B cell (primary cell): ENCODE measurements at regions not wholly inside any gene's neighbourhood (a gene's known extent, or its start where the extent isn't known, plus 50 kb on each side); places are given as distances from the start of the nearest gene placed in this dataset.

Experiments
- ATAC-seq: fragments of 200-7000 bp; cut with Tn5 transposase; one replicate; pipeline ENCODE4 v1.10.0; 2021; ENCODE audit warnings: low read depth, mild to moderate bottlenecking, moderate number of reproducible peaks, moderate library complexity
- CTCF ChIA-PET: fragments of 350-600 bp; sonication (Branson Sonifier 250); formaldehyde crosslinking; loops from one replicate; lab custom pipeline; 2021; ENCODE audit warnings: antibody characterized with exemption, inconsistent platforms; lab: Charles Lee
- POLR2A ChIA-PET: fragments of 350-600 bp; sonication (Branson Sonifier 250); formaldehyde crosslinking; loops from one replicate; lab custom pipeline; 2021; ENCODE audit warnings: antibody characterized with exemption; lab: Charles Lee
- DNase-seq: peaks from one replicate; pipeline ENCODE4 v3.0.0; 2013
- H2AFZ ChIP-seq: 2 replicates; pipeline ENCODE4 v1.6.1; 2012; ENCODE audit warnings: mild to moderate bottlenecking, low read depth, low read length; ENCODE audit not compliant: insufficient read depth, poor library complexity, severe bottlenecking
- H3K27ac ChIP-seq, 2 donors: 1 replicate in 1 of 2; 2 replicates in 1 of 2; pipeline ENCODE4 v1.5.1; 2012 to 2013; ENCODE audit warnings: low read length in 2 of 2, mild to moderate bottlenecking in 2 of 2, moderate library complexity in 1 of 2
- H3K27me3 ChIP-seq, 4 experiments: fragments of 200-600 bp in 1 of 4; sonication (generic) in 1 of 4; replicated peaks in 1 of 4; 1 replicate in 2 of 4; 2 replicates in 2 of 4; pipeline versions ENCODE4 v1.6.1 to v1.7.0; 2013 to 2016; ENCODE audit warnings: low read length in 3 of 4, mild to moderate bottlenecking in 2 of 4, mixed read lengths in 1 of 4, moderate library complexity in 1 of 4; ENCODE audit not compliant: insufficient read depth in 4 of 4, control insufficient read depth in 3 of 4; ENCODE audit errors: control extremely low read depth in 1 of 4
- H3K36me3 ChIP-seq, 2 experiments: replicated peaks in 1 of 2; 1 replicate in 1 of 2; 2 replicates in 1 of 2; pipeline versions ENCODE4 v1.6.1 to v1.7.1; 2013; ENCODE audit warnings: low read length in 1 of 2; ENCODE audit not compliant: insufficient read depth in 2 of 2, control insufficient read depth in 1 of 2; ENCODE audit errors: control extremely low read depth in 1 of 2, extremely low read depth in 1 of 2
- H3K4me1 ChIP-seq, 2 donors: fragments of 200-600 bp in 1 of 2; sonication (generic) in 1 of 2; 1 replicate in 1 of 2; 2 replicates in 1 of 2; pipeline versions ENCODE4 v1.5.1 to v1.6.1; 2013 to 2017; ENCODE audit warnings: low read length in 2 of 2; ENCODE audit not compliant: control insufficient read depth in 2 of 2, insufficient read depth in 2 of 2
- H3K4me2 ChIP-seq: replicated peaks from 2 replicates; pipeline ENCODE3; 2012; ENCODE audit warnings: mild to moderate bottlenecking, low read depth, low read length; ENCODE audit not compliant: poor library complexity, severe bottlenecking
- H3K4me3 ChIP-seq, 5 experiments: fragments of 200-600 bp in 1 of 5; sonication (generic) in 1 of 5; 1 replicate in 3 of 5; 2 replicates in 2 of 5; pipeline versions ENCODE4 v1.5.1 to v1.7.0; 2011 to 2016; ENCODE audit warnings: low read length in 4 of 5, mild to moderate bottlenecking in 4 of 5, low read depth in 2 of 5, control low read depth in 1 of 5, moderate library complexity in 1 of 5; ENCODE audit not compliant: insufficient read depth in 1 of 5; ENCODE audit errors: control extremely low read depth in 1 of 5, extremely low read depth in 1 of 5
- H3K79me2 ChIP-seq: fragments of 200-600 bp; sonication (generic); one replicate; pipeline ENCODE4 v1.6.0; 2016; ENCODE audit warnings: low read length; ENCODE audit not compliant: control insufficient read depth, insufficient read depth
- H3K9ac ChIP-seq: fragments of 200-600 bp; sonication (generic); 2 replicates; pipeline ENCODE4 v1.6.1; 2017; ENCODE audit warnings: mild to moderate bottlenecking, low read length, moderate library complexity
- H3K9me3 ChIP-seq, 3 donors: one replicate each; pipeline versions ENCODE4 v1.6.1 to v1.7.1; 2013; ENCODE audit warnings: low read length in 2 of 3; ENCODE audit not compliant: control insufficient read depth in 2 of 3, insufficient read depth in 1 of 3; ENCODE audit errors: control extremely low read depth in 1 of 3
- H4K20me1 ChIP-seq: 2 replicates; pipeline ENCODE4 v1.6.0; 2012; ENCODE audit warnings: mild to moderate bottlenecking, low read length; ENCODE audit not compliant: insufficient read depth, control insufficient read depth, poor library complexity, severe bottlenecking
- H3K27ac Mint-ChIP-seq: one replicate; pipeline ENCODE4 v1.8.0; 2021; ENCODE audit warnings: mixed read lengths
- H3K27me3 Mint-ChIP-seq: one replicate; pipeline ENCODE4 v1.8.0; 2021; ENCODE audit warnings: mixed read lengths
- H3K4me1 Mint-ChIP-seq: one replicate; pipeline ENCODE4 v1.8.0; 2021; ENCODE audit warnings: mixed read lengths
- H3K4me3 Mint-ChIP-seq: one replicate; pipeline ENCODE4 v1.8.0; 2021; ENCODE audit warnings: mixed read lengths
- H3K9me3 Mint-ChIP-seq: one replicate; pipeline ENCODE4 v1.8.0; 2022; ENCODE audit warnings: mixed read lengths; ENCODE audit not compliant: insufficient read depth
- CTCF ChIP-seq: fragments of 200-600 bp; IDR thresholded peaks from one replicate; pipeline ENCODE4 v1.8.0; 2022; ENCODE audit warnings: antibody characterized with exemption, mild to moderate bottlenecking
- EZH2 ChIP-seq: IDR thresholded peaks from 2 replicates; pipeline ENCODE4 v1.6.1; 2012; ENCODE audit warnings: borderline replicate concordance, low read depth, mild to moderate bottlenecking, moderate library complexity, low read length; ENCODE audit not compliant: insufficient read depth, poor library complexity, severe bottlenecking
- WGBS: methylation state at CpG from one replicate; pipeline ENCODE4 v1.1.5; 2013; ENCODE audit warnings: missing lambda C conversion rate; ENCODE audit not compliant: insufficient coverage; 5-methylcytosine and 5-hydroxymethylcytosine counted together
- intact Hi-C: fragments of 100-400 bp; cut with micrococcal nuclease; formaldehyde crosslinking; loops from one replicate; pipeline ENCODE4 v1.10.0; 2022

GRCh38 chr11:122538060-122538459 is 117.5 kb upstream of the UBASH3B start:
- Histone ChIP-seq H3K4me3 (no peak overlapping the region), H3K9me3 (peaks cover 7 to 26% (median 21%) of the 10 kb centered on the region in 3 donors), H3K36me3 (no peaks in the 10 kb centered on the region), H3K27me3 (no peaks in the 10 kb centered on the region), H3K27ac (no peak overlapping the region), H2AFZ (no peak overlapping the region), H4K20me1 (no peaks in the 10 kb centered on the region), H3K4me1 (no peaks in the 10 kb centered on the region), H3K79me2 (no peaks in the 10 kb centered on the region), H3K9ac (no peak overlapping the region), H3K4me2 (no peak overlapping the region)
- ATAC-seq (no peak), DNase-seq (no peak)
- Mint-ChIP-seq H3K9me3 (peaks cover 20% of the 10 kb centered on the region), H3K4me3 (no peak overlapping the region), H3K27ac (no peak overlapping the region), H3K27me3 (no peaks in the 10 kb centered on the region), H3K4me1 (no peaks in the 10 kb centered on the region)
- no peak for TF ChIP-seq EZH2
- no peak for TF ChIP-seq CTCF
- ChIA-PET CTCF (no interaction called here), POLR2A (no interaction called here)
- 95% methylated on average over 3 of the region's 3 CpGs for WGBS
- intact Hi-C loops = no loop called here

GRCh38 chr11:122524898-122525297 is 130.6 kb upstream of the UBASH3B start:
- Histone ChIP-seq H3K79me2 (no peaks in the 10 kb centered on the region), H3K27ac (no peak overlapping the region), H2AFZ (no peak overlapping the region), H3K4me2 (no peak overlapping the region), H3K36me3 (no peaks in the 10 kb centered on the region), H3K4me3 (no peak overlapping the region), H3K27me3 (peaks cover 0 to 3% (median 0%) of the 10 kb centered on the region in 4 experiments), H3K4me1 (no peaks in the 10 kb centered on the region), H3K9me3 (no peaks in the 10 kb centered on the region), H3K9ac (no peak overlapping the region), H4K20me1 (no peaks in the 10 kb centered on the region)
- Mint-ChIP-seq H3K27ac (no peak overlapping the region), H3K27me3 (peaks cover 34% of the 10 kb centered on the region), H3K9me3 (peaks cover 2% of the 10 kb centered on the region), H3K4me3 (no peak overlapping the region), H3K4me1 (no peaks in the 10 kb centered on the region)
- ChIA-PET POLR2A (no interaction called here), CTCF (no interaction called here)
- WGBS = no CpG with 5 or more reads among the region's 2 CpGs
- intact Hi-C loops = no loop called here
- no peak for TF ChIP-seq EZH2
- TF ChIP-seq CTCF = no peak
- DNase-seq (no peak), ATAC-seq (no peak)
